COLO668 (cell line): ENCODE measurements at regions not wholly inside any gene's neighbourhood (a gene's known extent, or its start where the extent isn't known, plus 50 kb on each side); places are given as distances from the start of the nearest gene placed in this dataset.

ENCODE experiments used
- DNase-seq: peaks from one replicate; lab custom pipeline; 2025; ENCODE audit not compliant: unreplicated experiment; lab: John Stamatoyannopoulos, UW

DNA sequence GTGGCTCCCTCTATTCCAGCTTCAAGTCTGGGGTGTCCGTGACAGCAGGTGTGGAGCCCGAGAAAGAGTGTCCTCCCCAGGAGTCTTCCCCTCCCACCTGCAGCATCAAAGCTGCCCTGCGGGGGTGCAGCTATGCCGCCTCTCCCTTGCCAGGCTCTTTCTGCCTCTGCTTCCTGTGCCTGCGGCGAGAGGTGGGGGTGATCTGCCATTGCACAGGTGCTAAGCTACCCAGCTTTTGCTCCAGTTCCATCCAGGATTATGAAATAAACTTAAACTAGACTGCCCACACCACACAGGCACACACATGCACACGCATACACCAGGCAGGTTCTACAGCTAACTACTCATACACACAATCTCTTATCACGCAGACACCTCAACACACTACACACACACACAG is 104.7 kb upstream of the CLDN10 start:
- DNase-seq, result no peak

DNA sequence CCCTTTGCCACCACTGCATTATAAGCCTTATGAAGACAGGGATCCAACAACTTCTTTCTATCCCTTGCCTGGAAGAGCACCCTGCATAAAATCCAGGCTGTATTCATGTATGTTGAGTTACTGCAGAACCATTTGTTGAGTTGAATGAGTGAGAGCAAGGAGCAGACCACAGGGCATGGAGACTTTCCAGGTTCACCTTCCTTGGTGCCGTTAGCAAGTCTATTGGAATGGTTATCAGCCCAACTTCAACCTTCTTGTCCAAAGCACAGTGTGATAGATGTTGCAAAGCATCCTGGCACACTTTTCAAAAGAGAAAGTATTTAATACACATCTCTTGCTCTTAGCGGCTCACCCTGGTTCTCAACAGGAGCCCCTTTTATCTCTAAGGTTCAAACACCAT is 100.9 kb upstream of the CLDN10 start:
- DNase-seq, result no peak

DNA sequence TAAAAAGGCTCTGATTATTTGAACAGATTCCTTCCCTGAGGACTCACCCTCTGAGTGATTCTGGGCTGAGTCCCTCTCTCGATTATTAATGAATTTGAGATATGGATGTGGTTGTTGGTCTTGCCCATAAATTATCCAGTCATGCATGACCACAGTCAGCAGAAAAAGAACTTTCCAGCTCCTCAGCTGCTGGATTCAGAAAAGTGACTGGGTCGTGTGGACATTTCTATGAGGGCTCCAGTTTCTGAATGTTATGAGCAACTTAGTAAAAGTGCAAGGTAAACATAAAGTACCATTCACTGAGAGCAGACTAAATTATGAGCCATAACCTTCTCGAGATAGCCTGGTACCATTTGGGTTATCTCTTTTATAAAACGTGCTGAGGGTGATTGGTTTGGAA is 100.1 kb upstream of the CLDN10 start:
- no peak for DNase-seq

DNA sequence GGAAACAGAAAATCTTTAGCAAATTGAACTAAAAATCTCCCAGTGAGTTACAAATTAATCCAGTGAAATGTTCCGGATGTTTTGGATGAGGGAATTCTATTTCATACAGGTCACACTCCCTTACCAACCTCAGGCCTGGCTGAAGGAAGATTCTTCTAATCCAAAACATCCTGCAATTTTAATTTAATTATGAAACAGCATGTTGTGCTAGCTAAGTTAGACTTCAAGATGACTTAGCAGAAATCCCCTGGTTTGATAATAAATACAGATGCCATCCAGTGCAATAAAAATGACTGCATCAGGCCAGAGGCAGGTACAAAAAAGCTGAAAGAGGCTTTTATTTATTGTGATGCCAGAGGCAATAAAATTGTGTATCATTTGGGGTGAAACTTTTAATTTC is 96.7 kb upstream of the CLDN10 start:
- no peak for DNase-seq

- DNase-seq, result no peak
These were observed 95.7 kb upstream of the CLDN10 start for GRCh38 chr13:95456815-95457214.

GRCh38 chr13:95457294-95457693 is 95.2 kb upstream of the CLDN10 start:
- DNase-seq, result no peak

DNA sequence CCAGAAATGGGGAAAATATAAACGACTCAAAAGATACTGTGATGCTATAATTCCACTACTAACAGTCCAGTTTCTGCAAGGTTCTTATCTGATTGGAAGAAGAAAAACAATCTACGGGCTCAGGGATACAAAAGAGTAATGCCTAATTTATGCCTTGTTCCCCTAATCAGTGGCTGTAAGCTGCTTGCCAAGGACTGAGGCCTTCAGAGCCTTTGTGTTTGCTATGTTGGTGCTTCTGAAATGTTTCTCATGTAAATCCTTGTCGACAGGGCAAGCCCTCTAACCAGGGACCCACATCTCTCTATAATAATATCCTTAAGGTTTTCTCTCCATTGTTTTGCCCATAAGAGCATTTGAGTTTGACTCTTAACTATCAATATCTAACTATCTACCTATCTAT is 89.7 kb upstream of the CLDN10 start:
- no peak for DNase-seq

GRCh38 chr13:95463531-95463930 is 89.0 kb upstream of the CLDN10 start:
- no peak for DNase-seq

- no peak for DNase-seq
These were observed 81.8 kb upstream of the CLDN10 start for GRCh38 chr13:95470574-95471366.

- DNase-seq, result no peak
These were observed 80.6 kb upstream of the CLDN10 start for GRCh38 chr13:95471960-95472359.

- DNase-seq, result no peak
These were observed 77.5 kb upstream of the CLDN10 start for GRCh38 chr13:95474992-95475391.

DNA sequence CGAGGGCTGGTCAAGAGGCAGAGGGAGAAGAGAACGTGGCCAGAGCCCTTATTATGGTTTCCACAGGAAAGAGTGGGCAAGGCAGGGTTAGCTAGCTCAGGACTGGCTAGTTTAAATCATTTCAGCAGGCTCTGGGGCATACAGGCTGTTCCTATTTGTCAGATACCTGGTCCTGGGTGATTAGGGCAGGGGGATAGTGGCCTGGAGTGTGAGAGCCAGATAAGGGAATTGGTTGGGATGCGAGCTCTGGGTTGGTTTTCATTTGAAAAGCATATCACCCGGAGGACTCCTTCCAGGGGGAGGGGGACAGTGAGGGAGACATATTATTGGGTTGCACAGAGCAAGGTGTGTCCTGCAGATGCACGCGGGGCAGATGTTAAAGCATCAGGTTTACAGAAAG is 75.3 kb upstream of the CLDN10 start:
- DNase-seq, result no peak

- no peak for DNase-seq
These were observed 72.8 kb upstream of the CLDN10 start for GRCh38 chr13:95479731-95480130.

DNA sequence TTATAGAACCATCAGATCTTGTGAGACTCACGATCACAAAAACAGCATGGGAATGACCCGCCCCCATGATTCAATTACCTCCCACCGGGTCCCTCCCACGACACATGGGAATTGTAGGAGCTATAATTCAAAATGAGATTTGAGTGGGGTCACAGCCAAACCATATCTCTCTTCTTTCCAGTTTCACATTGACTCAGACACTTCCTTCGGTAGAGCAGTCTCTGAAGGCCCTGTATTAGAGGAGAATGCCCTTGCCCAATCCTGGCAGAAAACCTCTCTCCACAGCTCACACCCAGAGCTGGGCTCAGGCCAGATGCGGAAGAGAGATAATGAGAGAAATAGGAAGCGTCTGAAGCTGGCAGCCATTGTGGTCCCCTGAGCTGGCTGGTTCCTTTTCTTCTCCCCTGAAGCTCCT is 72.4 kb upstream of the CLDN10 start:
- DNase-seq, result no peak

GRCh38 chr13:95480791-95481780 is 71.4 kb upstream of the CLDN10 start:
- no peak for DNase-seq

DNA sequence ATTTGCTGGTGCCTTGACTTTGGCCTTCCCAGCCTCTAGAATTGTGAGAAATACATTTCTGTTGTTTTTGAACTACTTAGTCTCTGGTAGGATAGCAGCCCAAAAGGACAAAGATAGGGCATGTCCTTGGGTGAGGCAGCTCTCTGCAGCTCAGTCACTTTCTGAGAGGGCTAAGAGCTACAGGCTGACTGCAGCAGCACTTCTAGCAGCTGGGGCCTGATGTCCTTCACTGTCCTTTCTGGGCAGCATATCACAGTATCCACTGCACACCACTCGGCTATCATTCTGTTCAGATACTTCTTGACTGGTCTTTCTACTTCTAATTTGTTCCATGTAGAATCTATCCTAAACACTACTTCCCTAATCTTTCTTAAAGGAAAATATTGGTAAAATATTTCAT is 68.5 kb upstream of the CLDN10 start:
- DNase-seq, result no peak

DNA sequence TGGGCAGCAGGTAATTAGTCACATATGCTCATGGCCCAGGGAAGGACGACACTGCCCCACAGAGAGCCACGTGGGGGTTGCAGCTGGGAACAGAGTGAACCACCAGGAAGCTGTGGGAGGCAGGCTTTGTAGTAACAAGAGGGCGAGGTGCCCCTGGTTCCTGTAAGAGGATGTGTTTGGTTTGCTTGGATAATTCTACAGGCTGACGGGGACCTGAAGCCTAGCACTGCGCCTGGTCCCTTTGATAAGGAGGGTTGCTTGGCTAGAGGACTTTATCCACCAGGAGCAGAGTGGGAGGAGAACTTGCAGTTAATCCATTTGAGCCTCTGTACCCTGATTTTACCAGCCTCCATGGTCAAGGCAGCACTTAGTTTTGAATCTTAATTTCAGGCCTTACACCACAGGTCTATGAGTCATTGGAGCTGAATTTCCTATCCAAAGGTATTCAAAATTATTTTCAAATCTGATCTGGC is 67.4 kb upstream of the CLDN10 start:
- peak; percentile 37 for DNase-seq

DNA sequence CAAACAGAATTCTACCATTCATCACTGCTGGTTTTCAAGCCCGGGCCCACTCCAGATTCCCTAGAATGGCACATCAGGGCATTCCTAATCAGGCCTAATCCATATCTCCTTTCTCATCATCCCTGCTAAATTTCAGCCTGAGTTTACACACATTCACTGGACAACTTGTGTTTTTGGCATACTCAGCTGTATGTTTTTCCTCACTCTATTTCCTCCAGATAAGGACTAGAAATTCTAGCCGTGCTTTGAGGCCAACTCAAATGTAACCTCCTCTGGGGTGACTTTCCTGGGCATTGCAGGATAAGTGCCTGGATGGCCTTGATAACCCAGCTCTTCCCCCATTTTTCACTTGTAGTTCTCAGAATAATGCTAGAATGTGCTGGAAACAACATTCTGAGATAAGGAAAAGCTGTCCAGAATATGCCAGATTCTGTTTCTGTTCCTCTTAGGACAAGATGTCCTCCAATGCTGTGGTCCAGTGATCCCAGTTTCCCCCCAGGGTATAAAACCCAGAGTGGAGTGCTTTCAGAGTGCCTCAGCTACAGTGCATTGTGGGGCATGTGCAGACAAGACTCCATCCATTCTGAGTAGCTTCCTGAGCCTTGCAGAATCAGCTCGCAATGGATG is 66.9 kb upstream of the CLDN10 start:
- DNase-seq, result no peak

DNA sequence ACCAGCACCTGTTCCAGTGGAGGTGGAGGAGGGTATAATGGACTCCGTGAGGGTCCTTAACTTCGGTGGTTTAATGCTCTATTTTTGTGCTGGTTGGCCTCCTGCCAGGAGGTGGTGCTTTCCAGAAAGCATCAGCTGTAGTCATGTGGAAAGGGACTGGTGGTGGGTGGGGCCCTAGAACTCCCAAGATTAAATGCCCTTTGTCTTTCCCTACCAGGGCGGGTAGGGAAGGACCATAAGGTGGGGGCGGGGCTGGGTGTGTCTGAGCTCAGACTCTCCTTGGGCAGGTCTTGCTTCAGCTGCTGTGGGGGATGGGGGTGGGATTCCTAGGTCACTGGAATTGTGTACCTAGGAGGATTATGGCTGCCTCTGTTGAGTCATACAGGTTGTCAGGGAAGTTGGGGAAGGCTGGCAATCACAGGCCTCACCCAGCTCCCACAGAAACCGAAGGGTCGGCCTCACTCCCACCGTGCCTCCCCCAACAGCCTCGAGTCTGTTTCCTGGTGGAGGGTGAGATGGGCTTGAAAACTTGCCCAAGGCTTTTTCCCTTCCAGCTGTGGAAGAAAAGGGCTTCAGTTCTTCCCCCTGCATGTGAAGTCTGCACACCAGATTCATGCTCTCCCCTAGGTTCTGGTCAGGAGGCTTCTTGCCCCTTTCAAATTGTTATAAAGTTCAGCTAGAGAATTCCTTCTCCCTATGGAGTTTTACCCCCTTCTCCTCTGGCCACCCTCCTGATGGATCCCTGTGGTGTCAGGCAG is 60.3 kb upstream of the CLDN10 start:
- peak; percentile 56 for DNase-seq

DNA sequence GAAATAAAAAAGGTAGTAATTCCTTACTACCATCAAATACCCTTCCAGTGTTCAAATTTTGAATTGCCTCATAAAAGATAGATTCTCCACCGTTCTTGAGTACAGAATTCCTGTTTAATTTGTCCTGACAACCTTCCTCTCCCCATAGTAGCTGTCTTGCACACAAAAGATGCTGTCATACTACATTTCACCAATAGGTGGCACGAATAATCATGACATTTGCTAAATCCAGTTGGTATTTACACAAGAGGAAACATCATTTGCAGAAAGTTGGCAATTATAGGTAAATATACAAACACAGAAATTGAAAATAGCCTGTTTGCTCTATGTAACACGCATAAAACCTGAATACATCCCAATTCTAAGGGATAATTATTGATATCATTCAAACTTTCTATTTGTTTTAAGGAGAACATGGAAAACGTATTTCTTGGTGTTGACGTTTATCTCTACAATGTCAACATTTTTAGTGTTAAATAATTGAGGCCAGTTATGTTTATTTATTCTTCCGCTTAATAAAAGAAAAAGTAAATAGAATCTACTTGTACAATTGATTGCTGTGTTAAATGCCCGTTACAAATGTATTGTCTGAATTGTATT is 58.3 kb upstream of the CLDN10 start:
- peak; percentile 62 for DNase-seq
